NCI-H748 (cell line): ENCODE measurements at regions not wholly inside any gene's neighbourhood (a gene's known extent, or its start where the extent isn't known, plus 50 kb on each side); places are given as distances from the start of the nearest gene placed in this dataset.

Source experiments
- DNase-seq: peaks from one replicate; lab custom pipeline; 2025; ENCODE audit not compliant: unreplicated experiment; lab: John Stamatoyannopoulos, UW

DNA sequence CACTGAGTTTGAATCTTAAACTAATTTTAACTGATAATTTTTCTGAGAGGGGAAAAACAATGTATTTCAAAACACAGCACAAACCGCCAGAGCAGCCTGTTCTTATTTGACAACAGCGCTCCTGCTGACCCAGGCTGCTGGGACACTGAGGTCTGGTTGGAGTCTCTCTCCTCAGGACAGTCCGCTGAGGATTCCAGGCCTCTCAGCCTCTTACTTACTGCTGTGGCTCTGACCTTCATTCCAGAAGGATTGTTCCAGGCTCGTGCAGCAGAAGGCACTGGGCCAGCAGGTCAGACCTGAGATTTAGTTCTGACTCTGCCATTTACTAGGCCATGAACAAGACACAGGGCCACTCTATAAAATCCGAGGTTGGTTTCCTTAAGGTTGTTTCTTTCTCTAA, 393.6 kb downstream of the TDRD3 start:
- no peak for DNase-seq

DNA sequence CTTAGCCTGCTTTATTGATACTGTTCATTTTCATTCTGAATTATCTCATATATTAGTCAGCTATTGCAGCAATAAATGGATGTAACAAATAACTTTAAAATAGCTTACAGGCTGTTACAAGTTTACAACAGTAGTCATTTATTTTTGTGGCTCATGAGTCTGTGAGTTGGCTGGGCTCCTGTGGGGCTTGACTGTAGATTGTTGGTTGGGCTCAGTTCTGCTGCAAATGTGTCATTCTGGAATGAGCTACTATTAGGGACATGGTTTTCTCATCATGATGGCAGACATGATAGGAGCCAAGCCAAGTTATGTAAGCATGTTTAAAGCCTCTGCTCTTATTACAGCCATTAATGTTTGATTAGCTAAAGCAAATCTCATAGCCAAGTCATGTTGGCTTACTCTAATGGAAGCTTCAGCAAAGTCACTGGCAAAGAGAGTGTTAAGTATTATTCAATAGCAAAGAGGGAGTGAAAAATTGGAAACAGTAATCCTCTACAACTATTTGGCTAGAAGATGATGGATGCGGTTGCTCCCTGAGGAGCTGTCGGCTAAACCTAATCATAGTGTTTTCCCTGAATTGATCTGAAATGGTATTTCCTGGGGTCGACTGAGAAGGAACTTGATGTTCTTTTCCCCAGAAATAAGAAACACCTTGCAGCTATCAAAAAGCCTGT, 391.3 kb downstream of the TDRD3 start:
- no peak for DNase-seq

DNA sequence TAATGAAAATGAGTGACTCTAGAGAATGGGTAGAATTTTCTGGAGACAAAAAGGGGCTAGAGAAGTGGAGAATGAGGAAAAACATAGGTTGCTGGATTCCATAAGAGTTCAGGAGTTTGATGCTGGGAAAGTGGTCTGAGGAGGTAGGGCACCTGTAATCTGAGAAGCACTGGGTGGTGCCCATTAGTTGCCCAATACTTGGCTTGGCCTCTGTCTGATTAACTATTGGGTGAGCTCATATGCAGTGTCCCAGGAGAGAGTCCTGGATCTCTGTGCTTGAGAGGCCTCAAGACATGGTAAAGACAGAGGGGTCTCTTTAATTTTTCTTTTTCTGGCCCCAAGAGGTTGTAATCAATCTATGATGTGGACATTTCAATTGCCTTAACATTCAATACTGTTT, 390.1 kb downstream of the TDRD3 start:
- DNase-seq = peak; percentile 8

DNA sequence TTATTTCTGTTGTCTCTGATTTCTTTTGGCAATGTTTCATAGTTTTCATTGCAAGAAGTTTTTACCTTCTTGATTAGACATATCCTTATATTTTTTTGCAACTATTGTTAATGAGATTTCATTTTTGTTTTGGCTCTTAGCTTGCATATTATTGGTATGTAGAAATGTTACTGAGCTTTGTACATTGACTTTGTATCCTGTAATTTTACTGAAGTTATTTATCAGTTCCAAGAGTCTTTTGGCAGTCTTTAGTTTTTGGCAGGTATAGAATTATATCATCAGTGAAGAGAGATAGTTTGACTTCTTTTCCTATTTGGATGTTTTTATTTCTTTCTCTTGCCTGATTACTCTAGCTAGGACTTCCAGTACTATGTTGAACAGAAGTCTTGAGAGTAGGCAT, 375.7 kb downstream of the TDRD3 start:
- DNase-seq = no peak

DNA sequence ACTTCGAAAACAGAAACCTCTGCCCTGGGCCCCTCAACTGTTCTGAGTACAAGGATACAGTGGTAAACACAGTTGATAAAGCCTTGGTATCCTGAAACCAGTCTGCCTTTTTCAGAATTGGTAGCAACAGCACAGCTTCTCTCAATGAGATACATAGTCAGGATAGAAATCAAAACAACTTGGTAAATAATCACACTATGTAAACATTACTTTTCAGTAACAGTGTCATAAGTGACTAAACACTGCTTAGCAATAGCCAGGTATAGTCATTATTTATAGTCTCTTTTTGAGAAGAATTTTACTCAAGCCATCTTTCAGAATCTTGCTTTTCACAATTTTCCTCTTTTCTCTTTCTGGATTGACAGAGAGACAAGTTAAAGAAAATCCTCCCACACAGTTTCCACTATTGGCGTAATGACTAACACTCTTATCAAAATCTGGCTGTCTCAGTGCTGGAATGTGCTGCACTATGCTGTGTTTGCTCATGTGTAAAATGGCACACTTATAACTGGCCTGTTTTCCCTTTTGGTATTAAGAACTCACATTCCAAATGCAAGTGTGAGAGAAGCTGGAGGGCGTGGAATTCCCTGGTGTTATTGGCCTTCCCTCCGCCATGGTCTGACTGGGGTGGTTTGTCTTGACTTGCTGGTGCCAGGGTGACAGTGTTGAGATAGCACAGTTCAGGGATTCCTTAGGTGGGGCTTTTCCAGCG, 368.8 kb downstream of the TDRD3 start:
- no peak for DNase-seq

DNA sequence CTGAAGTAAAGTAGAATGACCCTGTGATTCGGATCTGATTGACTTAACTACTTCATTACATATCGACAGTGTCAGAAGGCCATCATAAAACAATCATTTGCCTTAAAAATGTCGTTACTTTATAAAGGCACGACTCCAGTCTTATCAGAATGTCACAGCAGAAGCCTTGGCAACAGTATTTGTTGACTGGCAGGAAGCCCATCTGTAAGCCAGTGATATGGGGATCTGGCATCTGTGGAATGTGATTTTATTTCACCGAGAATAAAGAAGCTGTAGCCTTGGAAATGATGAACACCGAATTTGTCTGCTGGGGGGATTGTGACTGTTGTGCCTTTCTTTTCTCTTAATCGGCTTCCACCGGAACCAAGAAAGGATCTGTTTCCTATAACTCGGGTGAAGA, 362.5 kb downstream of the TDRD3 start:
- peak; percentile 59 for DNase-seq

DNA sequence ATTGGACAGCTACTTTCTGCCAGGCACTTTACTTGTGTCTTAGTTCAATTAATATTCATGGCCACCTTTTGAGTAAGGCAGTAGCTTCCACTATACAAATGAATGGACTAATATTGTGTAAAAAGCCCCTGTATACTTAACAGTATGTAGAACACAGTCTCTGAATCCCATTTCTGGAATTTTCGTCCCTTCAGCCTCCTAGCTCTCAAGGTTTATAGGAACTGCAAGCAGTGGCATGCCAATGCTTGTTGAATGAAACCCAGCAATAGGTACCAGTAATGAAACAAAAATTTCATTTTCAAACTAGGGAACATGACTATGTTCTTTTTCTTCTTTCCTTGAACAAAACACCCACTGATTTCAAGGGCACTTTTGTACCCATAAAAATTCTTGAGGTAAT, 361.6 kb downstream of the TDRD3 start:
- DNase-seq = no peak

DNA sequence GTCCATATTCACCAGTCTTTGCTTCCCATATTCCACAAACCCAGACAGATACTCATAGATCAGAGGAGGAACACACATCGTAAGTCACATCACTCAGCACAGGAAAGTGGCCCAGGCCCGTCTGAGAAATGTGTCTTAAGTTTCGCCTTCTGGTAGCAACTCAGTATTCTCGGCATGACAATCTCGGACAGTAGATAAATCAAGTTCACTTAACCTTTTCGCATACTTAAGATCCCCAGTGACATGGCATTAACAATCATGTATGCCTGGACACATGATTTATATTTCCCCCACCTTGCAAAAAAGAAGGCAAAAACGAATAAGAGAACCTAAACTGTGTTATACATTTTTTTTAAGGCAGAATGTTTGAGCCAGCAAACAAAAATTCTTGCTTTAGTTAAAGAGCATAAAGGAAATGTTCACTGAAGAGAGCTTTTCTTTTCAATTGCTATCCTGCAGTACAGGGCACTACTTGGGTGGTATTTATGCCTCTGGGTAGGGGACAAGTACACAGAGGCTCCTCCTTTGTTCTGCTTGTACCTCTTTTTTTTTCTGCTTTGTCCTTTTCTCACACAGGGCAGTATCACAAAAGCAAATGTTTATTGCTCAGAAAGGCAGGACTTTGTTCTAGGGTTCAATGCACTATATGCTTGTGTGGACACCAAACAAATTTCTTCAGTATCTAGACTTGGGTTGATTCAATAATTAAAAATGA, 360.6 kb downstream of the TDRD3 start:
- no peak for DNase-seq

DNA sequence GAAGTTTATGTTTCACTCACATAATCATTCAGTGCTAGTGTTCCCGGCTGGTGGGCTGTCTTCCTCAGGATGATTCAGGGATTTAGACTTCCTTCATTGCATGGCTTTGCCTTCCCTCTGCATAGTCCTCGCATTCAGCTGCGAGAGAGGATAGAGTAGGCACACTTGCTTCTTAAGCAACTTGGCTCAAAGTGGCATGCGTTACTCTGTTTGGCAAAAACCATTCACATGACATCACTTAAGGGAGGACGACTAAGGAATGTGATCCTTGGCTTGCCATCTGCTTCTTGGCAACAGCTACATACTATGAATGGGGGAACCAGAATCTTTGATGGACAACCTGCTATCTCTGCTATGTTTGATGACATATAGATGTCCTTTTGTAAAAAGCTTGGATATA, 359.3 kb downstream of the TDRD3 start:
- no peak for DNase-seq

DNA sequence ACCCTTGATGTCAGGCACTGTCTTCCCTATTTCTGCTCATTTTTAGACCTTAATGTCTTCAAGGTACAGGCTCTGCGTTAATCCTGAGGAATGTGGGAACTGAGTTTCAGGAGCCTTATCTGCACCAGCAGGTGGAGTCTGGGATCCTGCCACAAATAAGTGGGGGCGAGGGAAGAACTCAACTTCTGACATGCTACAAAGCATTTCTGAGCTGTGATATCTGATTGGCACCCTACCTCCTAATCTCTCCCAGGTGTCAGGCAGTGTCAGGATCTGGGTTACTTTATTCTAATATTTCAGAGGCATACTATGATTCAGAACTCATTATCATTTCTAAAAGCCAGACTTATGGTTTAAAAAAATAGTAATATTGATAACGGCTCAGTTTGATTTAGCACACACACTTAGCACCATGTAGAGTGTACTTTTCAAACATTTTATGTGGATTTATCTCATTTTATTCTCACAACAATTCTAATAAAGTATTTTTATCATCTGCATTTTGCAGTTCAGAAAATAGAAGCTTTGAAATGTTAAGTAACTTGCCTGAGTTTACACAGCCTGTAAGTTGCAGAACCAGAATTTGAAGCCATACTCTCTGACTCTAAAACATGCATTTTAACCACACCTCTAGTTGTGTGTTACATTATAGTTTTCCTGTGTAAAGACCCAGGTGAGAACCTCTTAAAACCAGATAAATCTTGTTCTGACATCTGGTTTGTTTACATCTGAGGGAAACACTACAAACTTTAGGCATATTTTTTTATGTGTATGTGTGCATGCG, 358.6 kb downstream of the TDRD3 start:
- no peak for DNase-seq

DNA sequence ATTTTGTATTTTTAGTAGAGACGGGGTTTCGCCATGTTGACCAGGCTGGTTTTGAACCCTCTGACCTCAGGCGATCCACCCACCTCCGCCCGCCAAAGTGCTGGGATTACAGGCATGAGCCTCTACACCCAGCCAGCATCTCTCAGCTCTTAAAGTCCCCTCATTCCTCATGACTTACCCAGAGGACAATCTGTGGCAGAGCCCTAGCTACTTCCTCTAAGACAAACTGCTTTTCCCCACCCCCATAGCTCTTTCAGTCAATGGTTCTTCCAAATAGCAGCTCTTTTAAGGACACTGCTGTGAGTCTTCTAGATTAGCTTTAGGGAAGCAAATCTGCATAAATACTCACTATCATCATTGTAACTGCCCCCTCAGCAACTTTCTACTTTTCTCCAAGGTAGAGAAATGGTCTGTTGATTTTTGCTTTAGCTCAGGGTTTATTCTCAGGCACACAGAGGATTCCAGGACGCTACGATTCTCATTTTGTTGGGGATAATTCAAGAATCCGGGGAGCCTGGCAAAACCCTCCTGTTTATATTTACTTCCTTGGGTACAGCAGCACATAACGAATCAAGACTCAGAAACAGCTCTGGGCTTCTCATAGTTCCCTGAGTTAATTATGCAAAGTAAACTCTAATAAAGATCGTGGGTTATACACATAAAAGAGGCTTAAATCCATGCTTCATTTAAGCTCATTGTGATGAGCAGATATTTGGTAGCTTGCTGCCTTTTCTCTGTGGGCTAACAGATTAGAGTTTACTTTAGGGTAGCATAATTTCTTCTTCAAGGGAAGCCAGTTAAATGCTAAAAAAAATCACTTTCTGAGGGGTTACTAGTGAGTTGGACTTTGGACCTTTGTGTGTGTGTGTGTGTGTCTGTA, 357.4 kb downstream of the TDRD3 start:
- no peak for DNase-seq

DNA sequence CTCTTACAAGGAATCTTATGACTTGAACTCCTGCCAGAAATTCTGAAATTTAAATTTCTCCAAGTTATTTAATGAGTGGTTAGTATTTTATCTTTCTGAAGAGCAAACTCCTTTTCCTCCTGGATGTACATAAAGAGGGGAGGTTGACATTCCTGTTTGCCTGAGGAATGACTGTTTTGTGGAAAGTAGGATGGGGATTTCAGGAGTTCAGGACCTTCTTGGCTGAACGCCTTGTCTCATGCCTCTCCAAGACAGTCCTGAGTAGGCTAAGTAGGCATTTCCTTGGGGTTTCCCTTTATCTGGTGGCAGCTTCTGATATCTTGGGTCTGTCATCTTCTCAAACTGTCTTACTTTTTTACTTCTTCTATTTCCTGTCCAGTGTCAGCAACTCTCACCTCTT, 356.6 kb downstream of the TDRD3 start:
- no peak for DNase-seq

DNA sequence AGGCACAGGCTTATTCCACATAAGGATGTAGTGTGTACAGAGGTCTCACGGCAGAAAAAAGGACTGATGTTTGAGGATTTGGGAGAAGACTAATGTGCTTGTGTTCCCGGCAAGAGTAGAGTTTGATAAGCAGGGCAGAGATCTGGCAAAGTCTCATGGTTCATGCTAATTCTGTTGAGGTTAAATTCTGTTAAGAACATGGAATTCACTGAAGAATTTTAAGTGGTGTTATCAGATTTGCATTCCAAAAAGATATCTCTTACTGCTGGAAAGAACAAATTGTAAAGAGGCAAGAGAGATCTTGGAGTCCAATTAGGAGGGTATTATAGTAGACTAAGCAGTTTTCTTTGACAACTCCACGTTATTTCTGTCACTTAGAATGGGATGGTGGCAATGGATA, 348.3 kb downstream of the TDRD3 start:
- DNase-seq = no peak

DNA sequence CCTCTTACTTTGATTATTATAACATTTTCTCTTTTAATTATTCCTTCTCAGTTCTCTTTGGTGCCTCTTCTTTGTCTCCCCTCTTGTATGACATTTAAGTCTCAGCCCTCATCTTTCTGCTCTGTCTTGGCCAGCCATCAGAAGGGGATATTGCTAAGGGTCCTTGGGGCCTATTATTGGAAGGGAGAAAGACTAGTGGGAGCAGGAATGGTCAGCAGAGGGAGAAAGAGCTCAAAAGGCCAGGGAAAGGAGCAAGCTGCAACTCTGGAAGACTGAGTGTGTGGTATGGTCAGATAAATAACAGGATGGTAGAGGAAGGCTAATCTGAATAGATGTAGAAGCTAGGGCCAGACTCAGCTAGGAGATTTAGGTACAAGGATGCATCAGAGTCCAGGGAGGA, 336.9 kb downstream of the TDRD3 start:
- DNase-seq = no peak

DNA sequence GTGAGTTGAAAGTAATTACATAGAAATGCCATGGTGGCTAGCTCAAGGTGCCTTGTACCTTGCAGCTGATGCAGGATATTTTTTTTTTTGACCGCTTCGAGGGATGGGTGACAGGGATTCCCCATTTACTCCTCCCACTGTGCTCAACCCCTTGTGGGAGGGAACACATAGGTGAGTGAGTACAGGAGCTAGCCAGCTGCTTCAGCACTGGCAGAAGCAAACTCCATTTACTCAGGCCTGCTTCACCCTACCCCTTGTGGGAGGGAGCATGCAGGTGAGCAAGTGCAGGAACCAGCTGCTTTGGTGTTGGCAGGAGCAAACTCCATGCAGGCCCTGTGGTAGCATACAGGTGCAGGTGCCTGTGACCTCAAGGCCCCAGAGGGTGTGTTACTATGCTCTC, 330.1 kb downstream of the TDRD3 start:
- DNase-seq = no peak

DNA sequence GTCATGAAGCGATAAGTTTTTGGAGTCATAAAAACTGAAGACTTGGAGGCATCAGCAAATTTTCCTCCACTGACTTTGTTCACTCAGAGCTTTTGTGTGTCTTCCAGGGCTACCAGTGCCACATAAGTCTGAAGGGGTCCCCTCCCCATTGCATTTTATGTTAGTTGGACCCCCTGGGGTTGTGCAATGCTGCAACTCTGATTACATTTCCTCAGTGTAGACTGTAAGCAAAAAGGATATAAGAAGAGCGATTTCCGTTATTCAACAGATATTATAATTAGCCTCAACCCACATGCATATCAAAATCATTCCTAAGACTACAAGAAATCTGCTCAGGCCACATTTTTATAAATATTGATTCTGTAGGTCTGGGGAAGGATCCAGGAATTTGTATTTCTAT, 324.0 kb downstream of the TDRD3 start:
- no peak for DNase-seq

DNA sequence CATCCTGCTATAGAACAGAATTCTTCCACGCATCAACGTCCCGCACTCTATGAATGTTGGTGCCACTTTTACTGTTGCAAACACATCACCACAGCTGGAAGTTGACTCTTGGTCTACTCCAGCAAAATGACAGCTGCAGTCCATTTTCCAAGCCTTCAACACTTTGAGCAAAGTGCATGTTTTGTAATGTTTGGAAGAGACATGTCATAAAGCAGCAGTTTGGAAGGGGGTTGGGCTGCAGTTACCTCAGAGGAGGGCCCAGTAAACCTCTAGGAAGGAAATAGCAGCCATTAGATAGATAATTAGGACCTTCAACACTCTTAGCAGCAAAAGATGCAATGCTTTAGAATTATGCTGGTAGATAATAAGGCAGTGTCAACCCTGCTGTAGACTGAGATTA, 323.6 kb downstream of the TDRD3 start:
- DNase-seq = no peak

DNA sequence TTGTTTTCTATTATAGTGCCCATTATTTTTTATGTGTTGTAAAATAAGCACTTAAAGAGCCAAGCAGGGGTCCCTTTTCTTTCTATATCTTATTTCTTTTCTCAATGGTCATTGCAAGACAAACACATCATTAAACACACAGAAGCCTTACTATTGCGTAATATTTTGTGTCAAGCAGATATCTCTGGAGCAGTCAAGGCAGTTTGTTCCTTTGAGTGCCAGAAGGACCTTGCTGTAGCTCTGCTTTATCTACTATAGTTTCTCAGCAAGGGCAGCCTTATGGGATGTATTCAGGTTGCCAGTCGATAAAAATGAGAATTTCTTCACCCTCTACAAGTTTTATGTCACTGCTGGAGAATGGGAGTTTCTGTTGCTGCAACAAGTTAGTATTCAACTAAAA, 319.3 kb downstream of the TDRD3 start:
- DNase-seq = no peak

DNA sequence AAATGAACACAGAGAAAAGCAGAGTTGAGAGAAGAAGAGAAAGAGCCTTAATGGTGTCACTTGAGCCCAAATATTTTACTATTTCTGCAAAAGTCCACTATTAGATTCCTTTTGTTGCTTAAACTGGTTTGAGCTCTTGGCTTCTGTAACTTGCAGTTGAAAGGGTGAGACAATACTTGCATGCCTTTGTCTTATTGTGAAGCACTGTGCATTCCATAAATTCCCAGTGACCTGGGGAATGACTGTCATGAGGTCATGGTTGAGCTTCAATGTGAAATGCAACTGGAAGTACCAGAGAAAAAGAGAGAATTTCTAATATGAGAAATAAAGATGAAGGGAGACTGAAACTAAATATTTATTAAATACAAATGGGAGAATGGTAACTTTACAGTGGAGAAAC, 310.9 kb downstream of the TDRD3 start:
- no peak for DNase-seq

DNA sequence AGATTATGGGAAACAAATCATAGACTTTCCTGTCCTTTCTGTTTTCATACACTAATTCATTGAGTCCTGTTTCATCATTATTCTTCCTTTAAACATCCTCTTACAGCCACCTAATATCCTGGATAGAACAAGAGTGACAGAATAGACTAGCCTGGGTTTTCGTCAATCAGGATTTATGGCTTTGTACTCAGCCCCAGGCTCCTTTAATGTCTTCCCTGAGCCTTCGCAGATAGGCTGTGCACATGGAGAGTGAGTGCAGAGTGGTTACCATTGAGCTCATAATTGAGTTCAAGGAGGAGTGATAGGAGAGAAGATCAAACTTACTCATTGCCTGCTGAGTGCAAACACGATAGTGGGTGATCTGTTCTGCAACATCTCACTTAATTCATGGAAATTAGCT, 304.9 kb downstream of the TDRD3 start:
- DNase-seq = no peak

DNA sequence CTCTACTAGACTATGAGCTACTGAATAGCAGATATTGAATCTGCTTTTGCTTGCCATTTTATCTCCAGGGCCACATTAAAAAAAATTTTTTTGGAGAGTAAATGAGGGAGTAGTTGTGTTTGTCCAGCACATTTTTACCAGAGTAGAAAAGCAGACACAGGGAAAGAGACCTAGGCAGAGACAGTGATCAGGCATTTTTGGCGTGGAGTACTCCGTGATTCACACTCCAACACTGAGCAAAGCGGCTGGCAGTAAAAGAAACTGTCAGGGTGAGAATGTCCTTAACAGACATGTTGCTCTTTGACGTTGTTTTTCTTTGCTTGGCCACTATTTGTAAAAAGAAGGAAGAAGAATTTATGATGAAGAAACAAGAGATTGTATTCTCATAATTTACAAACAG, 304.0 kb downstream of the TDRD3 start:
- DNase-seq = no peak
